DOHH2 (cell line): ENCODE measurements at regions not wholly inside any gene's neighbourhood (a gene's known extent, or its start where the extent isn't known, plus 50 kb on each side); places are given as distances from the start of the nearest gene placed in this dataset.

Experiments
- H3F3A ChIP-seq: fragments of 200-600 bp; sonication (generic), shearing (Covaris generic); 2 replicates; pipeline ENCODE4 v1.6.0; 2016; ENCODE audit warnings: antibody characterized with exemption, mild to moderate bottlenecking; ENCODE audit not compliant: control insufficient read depth, insufficient read depth
- H3K27ac ChIP-seq: fragments of 200-600 bp; sonication (generic); 2 replicates; pipeline ENCODE4 v1.5.1; 2014; ENCODE audit warnings: low read depth, mild to moderate bottlenecking, low read length, moderate library complexity
- H3K27me3 ChIP-seq: fragments of 200-600 bp; sonication (generic); 2 replicates; pipeline ENCODE4 v1.6.1; 2014; ENCODE audit warnings: mild to moderate bottlenecking, low read length, mixed read lengths; ENCODE audit not compliant: control insufficient read depth
- H3K36me3 ChIP-seq: fragments of 200-600 bp; sonication (generic); 2 replicates; pipeline ENCODE4 v1.6.1; 2014; ENCODE audit warnings: mild to moderate bottlenecking, low read length, moderate library complexity, mixed read lengths; ENCODE audit not compliant: control insufficient read depth
- H3K4me1 ChIP-seq: fragments of 200-600 bp; sonication (generic); 2 replicates; pipeline ENCODE4 v1.6.1; 2014; ENCODE audit warnings: mild to moderate bottlenecking, low read length, mixed read lengths; ENCODE audit not compliant: control insufficient read depth
- H3K4me2 ChIP-seq: fragments of 200-600 bp; sonication (generic); 2 replicates; pipeline ENCODE4 v1.6.0; 2014; ENCODE audit warnings: mild to moderate bottlenecking, low read length, moderate library complexity
- H3K4me3 ChIP-seq: fragments of 200-600 bp; sonication (generic); 2 replicates; pipeline ENCODE4 v1.5.1; 2014; ENCODE audit warnings: mild to moderate bottlenecking, low read length, mixed read lengths
- H3K79me2 ChIP-seq: fragments of 200-600 bp; sonication (generic); 2 replicates; pipeline ENCODE4 v1.6.1; 2014; ENCODE audit warnings: mild to moderate bottlenecking, low read length, mixed read lengths; ENCODE audit not compliant: control insufficient read depth
- H3K9me2 ChIP-seq: fragments of 200-600 bp; sonication (generic); replicated peaks from 2 replicates; pipeline ENCODE4 v1.6.1; 2014; ENCODE audit warnings: mild to moderate bottlenecking, low read length, mixed read lengths; ENCODE audit not compliant: control insufficient read depth
- H3K9me3 ChIP-seq: fragments of 200-600 bp; sonication (generic); 2 replicates; pipeline ENCODE4 v1.6.1; 2014; ENCODE audit warnings: antibody characterized with exemption, low read length, mixed read lengths; ENCODE audit not compliant: control insufficient read depth, insufficient read depth
- H4K20me1 ChIP-seq: fragments of 200-600 bp; sonication (generic); 2 replicates; pipeline ENCODE4 v1.6.0; 2014; ENCODE audit warnings: low read depth, mild to moderate bottlenecking, antibody characterized with exemption, low read length, moderate library complexity; ENCODE audit not compliant: control insufficient read depth, insufficient read depth
- EZH2phosphoT487 ChIP-seq: fragments of 200-600 bp; sonication (generic); IDR thresholded peaks from 2 replicates; pipeline ENCODE4 v1.6.1; 2017; ENCODE audit warnings: borderline replicate concordance, mild to moderate bottlenecking, antibody characterized with exemption, low read length, moderate library complexity, mixed read lengths
- TF ChIP-seq, protein P1 (sequence below): fragments of 200-600 bp; sonication (generic); IDR thresholded peaks from one replicate; pipeline ENCODE4 v1.5.1; 2014; ENCODE audit warnings: antibody characterized with exemption, mild to moderate bottlenecking, low read depth, low read length; ENCODE audit not compliant: poor library complexity, severe bottlenecking

DNA sequence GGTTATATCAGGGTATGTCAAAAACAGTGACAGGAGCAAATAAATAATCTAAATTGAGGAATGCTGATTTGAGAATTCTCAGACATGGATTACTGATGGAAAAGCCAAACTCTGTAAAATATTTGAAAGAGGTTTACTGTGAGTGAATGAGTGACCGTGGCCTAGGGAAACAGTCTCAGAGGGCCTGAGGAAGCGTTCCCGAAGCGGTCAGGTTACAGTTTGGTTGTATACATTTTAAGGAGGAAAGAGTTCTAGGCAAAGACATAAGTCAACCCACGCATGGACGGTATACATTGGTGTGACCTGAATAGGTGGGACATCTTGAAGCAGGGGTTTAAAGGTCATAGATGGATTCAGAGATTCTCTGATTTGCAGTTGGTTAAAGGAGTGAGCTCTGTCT, 771.7 kb downstream of the KCNJ18 start:
- peaks cover 6% of the 10 kb centered on the region; the same call in 1 of the 2 replicates for H3K9me3 ChIP-seq

DNA sequence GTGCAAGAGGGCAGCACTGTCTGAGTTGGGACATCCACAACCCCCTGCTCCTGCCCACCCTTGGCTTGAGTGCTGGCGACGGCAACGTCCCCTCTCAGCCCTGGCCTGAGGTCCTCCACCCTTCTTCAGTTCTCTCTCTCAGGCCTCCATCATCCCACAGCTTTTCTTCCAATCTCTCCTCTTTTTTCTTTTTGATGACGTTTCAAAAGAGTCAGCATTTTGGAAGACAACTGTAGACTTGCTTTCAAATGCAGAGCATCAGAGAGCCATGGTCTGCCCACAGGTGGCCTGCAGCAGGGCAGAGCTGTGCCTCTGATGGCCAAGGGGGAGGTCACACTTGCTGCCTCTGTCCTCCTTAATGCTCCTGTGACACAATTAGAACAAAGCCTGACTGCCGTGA, 775.4 kb downstream of the KCNJ18 start:
- H3K27me3 ChIP-seq: no peaks in the 10 kb centered on the region
- TF ChIP-seq EZH2phosphoT487: no peak
- TF ChIP-seq, protein P1, sequence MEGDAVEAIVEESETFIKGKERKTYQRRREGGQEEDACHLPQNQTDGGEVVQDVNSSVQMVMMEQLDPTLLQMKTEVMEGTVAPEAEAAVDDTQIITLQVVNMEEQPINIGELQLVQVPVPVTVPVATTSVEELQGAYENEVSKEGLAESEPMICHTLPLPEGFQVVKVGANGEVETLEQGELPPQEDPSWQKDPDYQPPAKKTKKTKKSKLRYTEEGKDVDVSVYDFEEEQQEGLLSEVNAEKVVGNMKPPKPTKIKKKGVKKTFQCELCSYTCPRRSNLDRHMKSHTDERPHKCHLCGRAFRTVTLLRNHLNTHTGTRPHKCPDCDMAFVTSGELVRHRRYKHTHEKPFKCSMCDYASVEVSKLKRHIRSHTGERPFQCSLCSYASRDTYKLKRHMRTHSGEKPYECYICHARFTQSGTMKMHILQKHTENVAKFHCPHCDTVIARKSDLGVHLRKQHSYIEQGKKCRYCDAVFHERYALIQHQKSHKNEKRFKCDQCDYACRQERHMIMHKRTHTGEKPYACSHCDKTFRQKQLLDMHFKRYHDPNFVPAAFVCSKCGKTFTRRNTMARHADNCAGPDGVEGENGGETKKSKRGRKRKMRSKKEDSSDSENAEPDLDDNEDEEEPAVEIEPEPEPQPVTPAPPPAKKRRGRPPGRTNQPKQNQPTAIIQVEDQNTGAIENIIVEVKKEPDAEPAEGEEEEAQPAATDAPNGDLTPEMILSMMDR: no peak
- no peak overlapping the region for H3K4me3 ChIP-seq
- H3K4me2 ChIP-seq: no peak overlapping the region
- H4K20me1 ChIP-seq: no peaks in the 10 kb centered on the region
- H3K79me2 ChIP-seq: no peaks in the 10 kb centered on the region
- no peaks in the 10 kb centered on the region for H3K9me2 ChIP-seq
- H3K36me3 ChIP-seq: no peaks in the 10 kb centered on the region
- no peak overlapping the region for H3K27ac ChIP-seq
- H3K4me1 ChIP-seq: no peaks in the 10 kb centered on the region
- H3K9me3 ChIP-seq: peaks cover 6% of the 10 kb centered on the region; the same call in 1 of the 2 replicates
- H3F3A ChIP-seq: no peaks in the 10 kb centered on the region

More for the DNA sequence above, 771.7 kb downstream of the KCNJ18 start:
- no peaks in the 10 kb centered on the region for H3K4me1 ChIP-seq
- H3F3A ChIP-seq: no peaks in the 10 kb centered on the region
- H3K4me2 ChIP-seq: no peak overlapping the region
- H3K27ac ChIP-seq: no peak overlapping the region
- H3K9me2 ChIP-seq: no peaks in the 10 kb centered on the region
- no peaks in the 10 kb centered on the region for H3K27me3 ChIP-seq
- H3K79me2 ChIP-seq: no peaks in the 10 kb centered on the region
- no peaks in the 10 kb centered on the region for H4K20me1 ChIP-seq
- H3K4me3 ChIP-seq: no peak overlapping the region
- TF ChIP-seq EZH2phosphoT487: no peak
- TF ChIP-seq, protein P1: no peak
- H3K36me3 ChIP-seq: no peaks in the 10 kb centered on the region

DNA sequence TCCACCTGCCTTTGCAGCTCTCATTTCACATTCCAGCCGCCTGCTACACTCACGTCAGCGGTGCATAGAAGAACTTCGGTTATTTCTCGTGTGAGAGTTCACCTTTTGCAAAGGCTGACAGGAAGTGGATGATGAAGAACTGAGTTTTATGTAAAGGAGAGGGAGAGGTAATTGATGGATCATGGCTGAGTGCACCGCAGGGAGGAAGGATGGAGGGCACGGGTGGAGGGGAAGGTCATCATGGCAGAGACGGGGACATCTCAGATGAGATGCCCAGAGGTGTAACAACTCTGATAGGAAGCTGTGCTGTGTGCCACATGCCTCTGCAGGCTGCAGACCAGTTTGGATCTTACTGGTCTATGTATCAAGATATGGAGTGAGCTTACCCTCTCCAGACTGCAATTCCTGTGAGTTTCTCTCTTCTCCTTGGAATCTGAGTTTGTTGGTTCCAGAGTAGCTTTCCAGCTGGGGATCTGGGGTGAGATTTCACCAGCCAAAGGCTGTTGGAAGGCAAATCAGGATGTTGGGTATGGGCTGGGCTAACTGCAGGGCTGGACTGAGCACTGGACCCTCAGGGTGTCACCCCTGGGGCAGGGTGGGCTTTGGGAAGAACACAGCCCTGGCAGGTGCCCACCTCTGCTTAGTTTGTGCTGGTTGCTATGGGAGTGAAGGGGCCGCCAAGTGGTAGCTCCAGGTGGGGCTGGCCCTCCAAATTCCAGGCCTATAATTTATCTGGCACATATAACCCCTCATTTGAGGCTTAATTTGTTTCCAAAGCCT, 777.0 kb downstream of the KCNJ18 start:
- TF ChIP-seq EZH2phosphoT487: no peak
- TF ChIP-seq, protein P1: no peak
- Histone ChIP-seq H4K20me1 (no peaks in the 10 kb centered on the region), H3K4me1 (no peaks in the 10 kb centered on the region), H3K36me3 (no peaks in the 10 kb centered on the region), H3K9me3 (peaks cover 6% of the 10 kb centered on the region; the same call in 1 of the 2 replicates), H3K9me2 (no peaks in the 10 kb centered on the region), H3K27ac (no peak overlapping the region), H3K4me3 (no peak overlapping the region), H3K27me3 (no peaks in the 10 kb centered on the region), H3F3A (no peaks in the 10 kb centered on the region), H3K79me2 (no peaks in the 10 kb centered on the region), H3K4me2 (no peak overlapping the region)
